ENCODE measurements at regions not wholly inside any gene's neighbourhood (a gene's known extent, or its start where the extent isn't known, plus 50 kb on each side); places are given as distances from the start of the nearest gene placed in this dataset.
"Not testable (repeated sequence)": the region's sequence is repeated elsewhere in the genome, so short reads cannot be mapped to it uniquely, and the experiment has no call there.

DNA sequence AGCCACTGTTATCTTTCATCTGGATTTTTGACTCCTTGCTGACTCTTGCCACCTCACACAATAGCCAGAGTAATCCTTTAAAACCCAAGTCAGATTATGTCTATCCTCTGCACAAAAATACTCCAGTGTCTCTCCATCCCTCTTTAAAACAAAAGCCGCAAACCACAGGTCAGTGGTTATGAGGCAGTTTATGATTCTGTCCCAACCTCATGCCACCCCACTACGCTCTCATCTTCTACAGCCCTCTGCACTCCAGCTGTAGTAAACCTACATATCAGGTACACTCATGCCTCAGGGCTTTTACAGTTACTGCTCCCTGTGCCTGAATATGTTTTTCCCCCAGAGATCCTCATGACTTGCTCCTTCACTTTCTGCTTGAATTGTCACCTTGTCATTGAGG, 113.6 kb downstream of the PRR15 start:
- not testable (repeated sequence) for TF ChIP-seq POLR2A (IDR thresholded peaks at IDR 0.05; ENCODE audit: low read length); GATA1 (IDR thresholded peaks at IDR 0.05; ENCODE audit: low read depth, low read length)

Measured in erythroblast (primary cell).